GM19463 (cell line): ENCODE measurements at regions not wholly inside any gene's neighbourhood (a gene's known extent, or its start where the extent isn't known, plus 50 kb on each side); places are given as distances from the start of the nearest gene placed in this dataset.

Experiments used
- ATAC-seq: cut with Tn5 transposase; IDR thresholded peaks from one replicate; pipeline ENCODE4 v1.9.1; 2021; ENCODE audit warnings: mild to moderate bottlenecking, moderate library complexity; ENCODE audit not compliant: unreplicated experiment

DNA sequence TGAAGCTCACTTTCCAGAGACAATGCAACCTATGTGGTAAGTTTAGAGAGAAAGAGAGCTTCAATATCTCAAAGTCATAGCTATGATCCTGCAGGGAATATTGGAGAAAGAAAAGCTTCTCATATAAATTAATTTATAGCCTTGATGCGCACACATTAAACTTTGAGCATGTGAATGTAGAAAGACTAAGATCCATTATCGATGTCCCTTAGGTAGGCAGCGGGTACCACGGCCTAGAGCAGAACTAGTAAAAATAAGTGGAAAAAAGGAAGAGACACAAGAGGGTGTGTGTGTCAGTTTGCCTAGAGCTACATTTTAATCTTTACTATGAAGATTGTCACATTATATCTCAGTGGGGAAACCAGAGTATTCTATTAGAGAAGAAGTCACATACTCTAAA lies 685.6 kb downstream of the AMY1C start:
- no peak for ATAC-seq

DNA sequence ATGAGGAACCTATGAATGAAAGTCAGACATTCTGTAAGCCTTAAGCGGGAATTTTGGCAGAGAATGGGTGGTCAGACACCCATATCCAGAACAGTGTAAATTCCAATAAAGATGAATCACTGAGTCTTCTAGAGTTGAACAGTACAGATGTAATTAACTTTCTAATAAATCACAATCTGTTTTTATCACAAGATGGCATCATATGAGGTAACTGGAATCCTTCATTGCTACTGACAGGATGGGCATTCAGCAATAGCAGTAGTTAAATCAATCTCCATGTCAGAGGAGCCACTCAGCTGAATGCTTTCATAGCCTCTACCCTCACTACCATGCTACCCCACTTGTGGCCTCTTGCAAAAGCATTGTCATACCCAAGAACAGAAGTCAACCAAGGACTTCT lies 690.3 kb downstream of the AMY1C start:
- no peak for ATAC-seq

DNA sequence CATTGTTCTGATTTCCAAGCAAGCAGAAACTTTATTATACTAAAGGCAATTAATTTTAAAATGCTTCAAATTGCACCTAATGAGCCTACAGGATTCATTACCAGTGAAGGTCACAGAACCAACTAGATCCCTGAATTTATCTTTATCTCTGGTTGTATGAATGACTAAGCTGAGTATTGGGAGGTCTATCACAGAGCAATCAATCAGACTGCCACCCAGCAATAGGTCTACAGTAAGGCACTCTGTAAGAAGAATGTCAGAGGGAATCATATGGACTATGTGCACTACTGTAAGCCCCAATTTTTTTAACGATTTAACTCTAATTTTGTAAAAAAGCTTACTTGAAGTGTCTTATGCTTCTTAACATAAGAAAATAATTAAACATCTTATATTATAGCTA lies 707.0 kb downstream of the AMY1C start:
- no peak for ATAC-seq

DNA sequence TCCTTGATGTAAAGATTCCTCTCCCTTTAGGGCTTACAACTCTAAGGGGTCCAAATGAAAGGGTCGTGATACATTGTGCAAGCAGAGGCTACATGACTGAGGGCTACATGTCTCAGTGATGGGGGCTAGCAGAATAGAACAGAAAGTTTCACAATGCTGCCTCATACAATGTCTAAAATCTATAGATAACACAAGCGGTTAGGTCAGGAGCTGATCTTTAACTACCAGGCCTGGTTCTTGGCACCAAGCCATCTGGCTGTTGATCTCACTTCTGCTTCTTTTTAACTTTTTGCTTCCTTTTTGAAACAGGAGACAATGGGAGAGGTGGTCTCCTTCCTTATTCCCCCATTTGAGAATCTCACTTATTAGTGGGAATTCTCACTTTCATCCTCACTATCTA lies 710.2 kb downstream of the AMY1C start:
- no peak for ATAC-seq

DNA sequence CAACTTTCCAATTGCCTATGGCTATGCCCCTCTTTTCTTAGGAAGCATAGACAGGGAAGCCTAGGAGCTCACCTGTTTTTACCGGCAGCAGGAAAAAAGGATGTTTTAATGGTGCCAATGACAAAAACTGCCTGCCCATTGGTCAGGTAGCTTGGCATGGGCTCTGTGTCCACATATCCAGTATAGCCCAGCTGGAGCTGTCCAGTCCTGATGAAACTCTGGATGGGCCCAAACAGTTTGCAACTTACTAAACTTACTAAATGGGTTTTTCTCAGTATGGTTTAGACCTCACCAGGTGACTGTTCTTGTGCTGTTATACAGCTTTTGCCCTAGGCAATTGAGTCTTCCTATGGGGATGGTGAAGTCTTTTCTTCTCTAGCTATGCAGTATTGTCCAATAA lies 711.2 kb downstream of the AMY1C start:
- ATAC-seq: no peak

DNA sequence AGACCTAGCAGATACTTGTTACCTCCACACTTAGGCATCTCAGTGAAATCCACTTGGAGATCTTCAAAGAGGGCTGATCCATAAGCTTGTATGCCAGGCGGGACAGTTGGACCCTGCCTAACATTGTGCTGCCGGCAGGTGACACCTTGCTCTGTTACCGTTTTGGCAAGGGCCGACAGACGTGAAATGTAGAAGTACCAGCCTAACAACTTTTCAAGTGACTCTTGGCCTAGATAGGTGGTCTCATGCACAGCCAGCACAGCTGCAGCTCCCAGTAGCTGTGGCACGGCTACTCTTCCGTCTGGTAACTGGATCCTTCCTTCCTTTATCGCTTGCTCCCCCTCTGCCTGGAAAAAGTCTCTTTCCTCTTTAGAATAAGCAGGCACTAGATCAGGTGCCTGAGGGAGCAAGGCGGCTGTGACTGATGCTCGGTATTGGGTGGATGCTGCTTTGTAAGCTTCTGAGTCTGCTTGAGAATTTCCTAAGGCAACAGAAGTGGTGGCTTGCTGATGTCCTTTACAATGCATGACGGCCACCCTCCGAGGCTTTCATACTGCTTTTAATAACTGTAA lies 713.5 kb downstream of the AMY1C start:
- no peak for ATAC-seq

DNA sequence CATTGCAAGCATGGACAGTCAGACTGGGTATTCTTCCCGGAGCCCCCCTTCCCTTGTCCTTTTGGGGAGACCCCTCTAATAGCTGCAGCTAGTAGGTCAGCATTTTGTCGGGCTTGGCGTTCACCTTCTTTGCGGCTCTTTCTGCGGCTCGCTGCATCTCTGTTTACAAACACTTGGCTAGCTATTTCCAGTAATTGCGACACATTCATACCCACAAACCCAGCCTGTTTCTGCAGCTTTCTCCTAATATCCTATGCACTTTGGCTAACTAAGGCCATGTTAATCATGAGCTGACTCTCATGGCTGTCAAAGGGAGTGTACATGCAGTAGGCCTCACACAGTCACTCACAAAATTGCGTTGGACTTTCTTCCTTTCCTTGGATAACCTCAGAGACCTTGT lies 716.4 kb downstream of the AMY1C start:
- ATAC-seq: no peak

DNA sequence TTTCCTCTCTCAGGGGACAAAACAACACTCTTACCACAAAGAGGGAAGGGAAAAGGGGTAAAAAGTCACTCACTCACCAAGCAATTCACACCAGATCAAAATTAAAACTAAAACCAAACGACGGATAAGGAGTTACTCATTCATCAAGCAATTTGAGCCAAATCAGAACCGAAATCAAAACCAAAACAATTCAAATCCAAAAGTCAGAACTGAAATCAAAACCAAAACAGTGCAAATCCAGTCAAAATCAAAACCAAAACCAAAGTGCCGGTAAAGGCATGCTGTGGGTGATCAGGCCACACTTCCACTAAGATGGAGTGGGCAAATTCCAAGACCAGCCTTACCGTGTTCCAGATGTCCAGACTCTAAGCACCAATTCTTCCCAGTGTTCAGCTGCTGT lies 717.9 kb downstream of the AMY1C start:
- ATAC-seq: peak; percentile 53

DNA sequence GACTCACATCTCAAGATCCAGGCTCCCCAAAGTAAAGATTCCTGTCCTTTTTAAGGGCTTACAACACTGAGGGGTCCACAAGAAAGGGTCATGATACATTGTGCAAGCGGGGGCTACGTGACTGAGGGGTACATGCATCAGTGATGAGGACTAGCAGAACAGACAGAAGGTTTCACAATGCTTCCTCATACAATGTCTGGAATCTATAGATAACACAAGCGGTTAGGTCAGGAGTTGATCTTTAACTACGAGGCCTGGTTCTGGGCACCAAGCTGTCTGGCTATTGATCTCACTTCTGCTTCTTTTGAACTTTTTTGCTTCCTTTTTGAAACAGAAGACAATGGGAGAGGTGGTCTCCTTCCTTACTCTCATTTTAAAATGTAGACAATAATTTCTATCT lies 718.6 kb downstream of the AMY1C start:
- ATAC-seq: peak; percentile 59

DNA sequence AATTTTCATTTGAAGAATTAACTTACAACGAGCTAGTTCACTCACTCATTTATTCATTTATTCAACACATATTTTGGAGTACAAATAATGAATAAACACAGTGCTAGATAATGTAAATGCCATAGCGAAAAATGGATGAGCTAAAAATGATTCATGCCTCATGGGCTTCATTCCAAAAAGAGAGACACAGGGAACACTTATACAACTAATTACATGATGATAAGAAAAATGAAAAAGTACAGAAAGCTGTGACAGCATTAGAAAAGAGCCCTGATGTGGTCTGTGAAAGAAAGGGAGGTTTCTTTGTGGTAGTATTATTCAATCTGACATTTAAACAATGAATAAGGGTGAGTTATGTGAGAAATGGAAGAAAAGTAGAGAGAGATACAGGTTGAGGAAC lies 726.4 kb downstream of the AMY1C start:
- ATAC-seq: no peak

DNA sequence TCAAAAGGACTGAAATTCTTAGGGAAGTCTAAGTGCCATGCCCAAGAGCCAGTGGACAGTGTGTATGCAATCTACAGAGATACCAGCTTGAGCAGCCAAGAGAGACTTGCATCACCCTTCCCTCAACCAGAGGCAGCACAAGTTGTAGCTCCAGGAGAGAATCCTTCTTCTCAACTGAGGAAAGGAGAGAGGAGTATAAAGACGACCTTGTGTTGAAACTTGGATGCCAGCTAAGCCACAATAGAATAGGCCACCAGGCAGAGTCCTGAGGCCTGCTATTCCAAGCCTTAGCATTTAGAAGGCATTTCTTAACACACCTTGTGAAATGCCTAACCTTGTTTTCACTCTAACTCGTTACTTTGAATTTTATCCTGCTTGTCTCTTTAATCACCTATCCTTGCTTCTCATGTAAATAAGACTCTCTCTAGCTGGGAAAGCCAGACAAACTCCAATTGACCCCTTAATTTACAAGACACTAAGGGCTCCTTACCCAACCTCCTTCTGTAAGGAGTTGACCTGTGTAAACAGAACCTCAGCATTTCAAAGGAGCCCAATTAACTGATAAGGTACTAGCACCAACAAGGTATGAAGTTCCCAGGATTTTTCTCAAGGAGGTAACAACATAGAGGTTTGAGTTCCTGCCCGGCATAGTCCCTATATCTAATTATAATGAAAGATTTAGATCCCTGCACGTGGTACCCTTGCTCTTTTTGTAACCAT lies 738.8 kb downstream of the AMY1C start:
- ATAC-seq: no peak

DNA sequence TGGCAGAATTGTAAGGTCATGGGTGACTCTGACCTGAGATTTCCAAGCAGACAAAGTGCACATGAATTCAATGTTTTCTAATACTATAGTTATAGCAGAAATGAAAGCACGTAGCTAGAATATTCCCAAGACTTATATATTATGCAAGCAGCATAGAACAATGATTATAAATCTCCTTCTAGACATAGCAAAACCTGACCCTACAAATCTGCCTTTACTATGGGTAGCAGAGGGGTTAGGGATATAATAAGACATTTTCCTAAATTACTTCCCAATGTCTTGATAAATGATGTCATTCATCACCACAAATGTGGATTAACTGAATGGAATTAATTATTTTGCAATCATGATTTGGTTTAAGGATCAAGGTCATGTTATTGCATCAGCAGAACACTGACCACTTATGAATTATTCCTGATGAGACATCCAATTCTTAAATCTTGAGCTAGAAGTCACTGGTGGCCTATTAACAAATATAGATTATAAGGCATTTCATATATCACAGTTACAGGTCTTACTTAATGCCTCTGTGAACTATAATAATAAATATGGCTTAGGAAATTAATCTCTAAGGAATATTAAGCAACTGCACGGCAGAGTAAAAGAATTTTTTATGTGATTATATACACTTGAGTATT lies 776.6 kb downstream of the AMY1C start:
- ATAC-seq: no peak

DNA sequence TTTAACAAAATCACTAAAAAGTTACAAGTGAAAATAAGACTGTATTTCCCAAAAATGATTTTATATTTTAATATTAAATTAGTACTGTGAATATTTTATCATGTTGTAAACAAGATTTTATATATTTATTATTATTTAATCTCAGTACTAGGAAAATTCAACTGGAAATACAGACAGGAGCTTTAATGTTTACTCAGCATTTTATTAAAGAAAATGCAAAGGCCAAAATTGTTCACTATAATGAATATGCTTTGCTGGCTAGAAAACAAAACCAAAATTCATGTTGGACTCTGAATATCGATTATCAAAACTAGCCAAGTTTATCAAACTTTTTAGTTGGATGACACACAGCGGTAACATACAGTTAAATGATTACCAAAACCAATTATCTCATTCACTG lies 782.3 kb downstream of the AMY1C start:
- ATAC-seq: no peak

DNA sequence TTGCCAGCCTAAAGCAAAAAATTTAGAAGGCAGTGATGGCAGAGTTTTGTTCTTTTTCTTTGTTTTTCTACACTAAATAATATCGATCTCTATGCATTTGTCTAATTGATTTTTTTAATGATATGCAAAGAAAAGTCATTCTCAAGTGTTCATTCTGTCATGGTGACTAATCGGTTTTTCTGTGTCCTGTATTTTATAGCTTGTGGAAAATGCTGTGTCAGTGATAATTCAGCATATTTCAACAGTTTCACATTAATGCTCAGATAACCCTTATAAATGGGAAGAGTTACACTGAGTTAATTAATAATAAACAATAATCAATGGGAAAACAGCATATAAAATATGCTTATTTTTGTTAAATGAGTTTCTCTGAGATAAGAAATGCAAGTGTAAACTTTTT lies 824.9 kb downstream of the AMY1C start:
- no peak for ATAC-seq

DNA sequence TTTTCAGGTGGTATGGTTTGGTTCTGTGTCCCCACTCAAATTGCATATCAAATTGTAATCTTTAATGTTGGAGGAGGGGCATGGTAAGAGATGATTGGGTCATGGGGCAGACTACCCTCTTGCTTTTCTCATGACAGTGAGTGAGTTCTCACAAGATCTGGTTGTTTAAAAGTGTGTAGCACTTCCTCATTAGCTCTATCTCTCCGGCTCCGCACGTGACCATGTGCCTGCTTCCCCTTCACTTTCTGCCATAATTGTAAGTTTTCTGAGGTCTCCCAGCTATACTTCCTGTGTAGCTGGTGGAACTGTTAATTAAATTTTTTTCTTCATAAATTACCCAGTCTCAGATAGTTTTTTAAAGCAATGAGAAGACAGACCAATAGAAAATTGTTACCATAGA lies 843.2 kb downstream of the AMY1C start:
- ATAC-seq: peak; percentile 45

DNA sequence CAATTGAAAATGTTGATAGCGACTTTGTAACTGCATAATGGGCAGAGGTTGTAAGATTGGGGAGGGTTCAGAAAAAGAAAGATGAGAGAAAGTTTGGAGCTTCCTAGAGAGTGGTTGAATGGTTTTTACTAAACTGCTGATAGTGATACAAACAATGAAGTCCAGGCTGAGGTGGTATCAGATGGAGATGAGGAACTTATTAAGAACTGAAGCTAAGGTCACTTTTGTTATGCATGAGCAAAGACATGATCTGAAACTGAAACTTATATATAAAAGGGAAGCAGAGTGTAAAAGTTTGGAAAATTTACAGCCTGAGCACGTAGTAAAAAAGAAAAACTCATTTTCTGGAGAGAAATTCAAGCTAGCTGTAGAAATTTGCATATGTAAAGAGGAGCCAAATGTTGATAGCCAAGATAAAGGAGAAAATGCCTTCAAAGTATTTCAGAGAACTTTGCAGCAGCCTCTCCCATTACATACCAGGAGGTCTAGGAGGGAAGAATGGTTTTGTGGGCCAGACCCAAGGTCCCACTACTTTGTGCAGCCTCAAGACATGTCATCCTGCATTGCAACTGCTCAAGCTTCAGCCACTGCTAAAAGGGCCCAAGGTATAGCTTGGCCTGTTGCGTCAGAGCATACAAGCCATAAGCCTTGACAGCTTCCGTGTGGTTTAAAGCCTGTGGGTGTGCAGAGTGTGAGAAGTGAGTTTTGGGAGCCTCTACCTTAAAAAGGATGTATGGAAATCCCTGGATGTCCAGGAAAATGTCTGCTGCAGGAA lies 843.9 kb downstream of the AMY1C start:
- ATAC-seq: peak; percentile 50

DNA sequence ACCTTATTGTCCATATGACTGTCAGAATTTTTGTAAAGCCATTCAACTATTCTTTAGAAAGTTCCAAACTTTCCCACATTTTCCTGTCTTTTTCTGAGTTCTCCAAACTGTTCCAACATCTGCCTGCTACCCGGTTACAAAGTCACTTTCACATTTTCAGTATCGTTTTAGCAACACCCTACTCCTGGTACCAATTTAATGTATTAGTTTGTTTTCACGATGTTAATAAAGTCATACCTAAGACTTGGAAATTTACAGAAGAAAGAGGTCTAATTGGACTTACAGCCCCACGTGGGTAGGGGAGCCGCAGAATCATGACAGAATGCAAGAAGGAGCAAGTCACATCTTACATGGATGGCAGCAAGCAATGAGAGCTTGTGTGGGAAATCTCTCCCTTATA lies 867.8 kb downstream of the AMY1C start:
- ATAC-seq: no peak

DNA sequence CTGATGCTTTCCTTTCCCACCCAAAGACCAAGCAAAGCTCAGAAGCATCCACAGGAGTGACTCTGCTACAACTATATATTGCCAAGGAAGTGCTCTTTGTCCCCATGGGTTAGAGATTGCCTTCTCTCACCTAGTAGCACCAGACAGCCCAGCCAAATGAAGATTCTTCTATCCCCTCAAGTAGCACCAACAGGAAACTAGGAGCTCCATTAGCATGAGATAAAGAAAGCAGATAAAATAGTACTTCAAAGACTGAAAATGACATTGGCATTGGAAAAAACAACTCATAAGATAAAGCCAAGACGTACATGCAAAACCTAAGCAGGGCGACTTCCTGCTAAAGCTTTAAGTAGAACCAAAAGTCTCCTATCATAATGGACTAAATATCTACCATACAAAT lies 871.5 kb downstream of the AMY1C start:
- ATAC-seq: no peak

DNA sequence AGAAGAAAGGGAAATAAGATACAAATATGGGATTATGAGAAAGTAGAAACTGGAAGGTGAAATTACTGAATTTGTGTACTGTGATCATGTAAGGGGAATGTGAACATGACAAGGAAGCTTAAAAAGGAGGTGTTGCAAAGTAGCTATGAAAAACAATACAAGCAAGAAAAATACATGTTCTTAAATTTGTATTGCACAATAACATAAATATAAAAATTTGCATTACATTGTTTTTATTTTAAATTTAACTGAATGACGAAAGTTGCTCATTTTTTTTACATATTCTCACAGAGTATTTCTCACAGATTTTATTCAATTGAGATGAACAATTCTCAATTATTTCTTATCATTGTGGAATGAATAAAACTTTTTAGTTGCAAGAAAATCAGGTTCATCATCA lies 874.8 kb downstream of the AMY1C start:
- ATAC-seq: no peak

DNA sequence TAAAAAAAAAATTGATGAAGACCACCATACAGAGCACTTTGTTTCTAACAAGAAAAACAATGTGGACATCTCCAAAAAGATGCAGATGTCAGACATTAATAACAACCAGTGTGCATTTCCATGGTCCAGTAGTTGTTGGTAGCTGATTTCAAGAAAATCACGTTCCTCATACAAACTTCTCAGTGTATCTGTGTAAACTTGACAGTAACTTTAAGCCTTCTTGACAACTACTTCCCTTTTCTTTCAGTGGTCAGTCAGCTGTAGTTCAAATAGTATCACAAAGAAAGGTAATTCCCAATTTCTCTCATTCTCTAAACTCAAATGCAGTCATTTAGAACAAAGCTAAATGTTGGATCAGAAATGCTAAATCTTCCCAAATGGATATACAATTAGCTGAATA lies 879.9 kb downstream of the AMY1C start:
- no peak for ATAC-seq

DNA sequence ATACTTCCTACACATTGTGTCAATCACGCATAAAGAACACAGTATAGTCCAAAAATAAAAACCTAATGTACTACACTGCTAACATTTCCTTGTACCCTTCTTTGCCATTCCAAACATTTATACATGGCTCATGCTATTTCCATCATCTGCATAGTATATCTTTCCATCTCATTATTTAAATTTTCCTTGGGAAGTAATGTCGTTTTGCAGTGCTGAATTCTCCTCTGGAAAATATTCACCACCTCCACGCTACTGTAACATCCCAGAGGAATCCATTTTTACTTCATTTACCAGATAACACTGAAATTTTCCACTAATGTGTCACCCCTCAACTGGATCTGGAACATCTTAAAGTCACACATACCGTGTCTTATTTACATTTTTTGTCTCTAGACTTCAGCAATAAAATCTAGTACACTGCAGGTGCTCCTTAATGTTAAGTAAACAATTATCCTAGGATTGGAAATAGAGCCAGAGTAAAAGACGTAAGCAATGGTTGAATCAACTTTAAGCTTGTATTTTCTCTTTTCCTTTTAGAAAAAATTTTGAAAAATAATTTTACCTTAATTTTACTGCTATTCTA lies 881.0 kb downstream of the AMY1C start:
- no peak for ATAC-seq
